ENCODE measurements at regions not wholly inside any gene's neighbourhood (a gene's known extent, or its start where the extent isn't known, plus 50 kb on each side); places are given as distances from the start of the nearest gene placed in this dataset.

DNA sequence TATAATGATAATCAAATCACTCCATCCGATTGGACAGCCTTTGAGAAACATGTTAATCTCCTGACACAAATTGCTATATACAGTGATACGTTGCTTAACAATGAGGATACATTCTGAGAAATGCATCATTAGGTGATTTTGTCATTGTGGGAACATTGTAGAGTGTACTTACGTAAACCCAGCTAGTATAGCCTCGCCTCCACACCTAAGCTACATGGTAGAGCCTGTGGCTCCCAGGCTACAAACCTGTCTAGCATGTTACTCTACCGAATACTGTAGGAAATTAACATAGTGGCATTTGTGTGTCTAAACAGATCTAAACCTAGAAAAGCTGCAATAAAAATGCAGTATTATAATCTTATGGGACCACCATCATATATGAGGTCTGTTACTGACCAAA lies 128.6 kb upstream of the PWP1 start:
- TF ChIP-seq ZFP30 (CRISPR knock-in tag; IDR thresholded peaks at IDR 0.05) (no peak), TOX (CRISPR knock-in tag; IDR thresholded peaks at IDR 0.05; ENCODE audit: borderline replicate concordance) (no peak), SNAI2 (CRISPR knock-in tag; IDR thresholded peaks at IDR 0.05) (no peak)
- TF ChIP-seq, protein P1, sequence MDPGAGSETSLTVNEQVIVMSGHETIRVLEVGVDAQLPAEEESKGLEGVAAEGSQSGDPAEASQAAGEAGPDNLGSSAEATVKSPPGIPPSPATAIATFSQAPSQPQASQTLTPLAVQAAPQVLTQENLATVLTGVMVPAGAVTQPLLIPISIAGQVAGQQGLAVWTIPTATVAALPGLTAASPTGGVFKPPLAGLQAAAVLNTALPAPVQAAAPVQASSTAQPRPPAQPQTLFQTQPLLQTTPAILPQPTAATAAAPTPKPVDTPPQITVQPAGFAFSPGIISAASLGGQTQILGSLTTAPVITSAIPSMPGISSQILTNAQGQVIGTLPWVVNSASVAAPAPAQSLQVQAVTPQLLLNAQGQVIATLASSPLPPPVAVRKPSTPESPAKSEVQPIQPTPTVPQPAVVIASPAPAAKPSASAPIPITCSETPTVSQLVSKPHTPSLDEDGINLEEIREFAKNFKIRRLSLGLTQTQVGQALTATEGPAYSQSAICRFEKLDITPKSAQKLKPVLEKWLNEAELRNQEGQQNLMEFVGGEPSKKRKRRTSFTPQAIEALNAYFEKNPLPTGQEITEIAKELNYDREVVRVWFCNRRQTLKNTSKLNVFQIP (CRISPR knock-in tag; IDR thresholded peaks at IDR 0.05; ENCODE audit: borderline replicate concordance, low read depth): no peak
- TF ChIP-seq, protein P2, sequence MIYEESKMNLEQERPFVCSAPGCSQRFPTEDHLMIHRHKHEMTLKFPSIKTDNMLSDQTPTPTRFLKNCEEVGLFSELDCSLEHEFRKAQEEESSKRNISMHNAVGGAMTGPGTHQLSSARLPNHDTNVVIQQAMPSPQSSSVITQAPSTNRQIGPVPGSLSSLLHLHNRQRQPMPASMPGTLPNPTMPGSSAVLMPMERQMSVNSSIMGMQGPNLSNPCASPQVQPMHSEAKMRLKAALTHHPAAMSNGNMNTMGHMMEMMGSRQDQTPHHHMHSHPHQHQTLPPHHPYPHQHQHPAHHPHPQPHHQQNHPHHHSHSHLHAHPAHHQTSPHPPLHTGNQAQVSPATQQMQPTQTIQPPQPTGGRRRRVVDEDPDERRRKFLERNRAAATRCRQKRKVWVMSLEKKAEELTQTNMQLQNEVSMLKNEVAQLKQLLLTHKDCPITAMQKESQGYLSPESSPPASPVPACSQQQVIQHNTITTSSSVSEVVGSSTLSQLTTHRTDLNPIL (CRISPR knock-in tag; IDR thresholded peaks at IDR 0.05; ENCODE audit: low read depth): no peak
- TF ChIP-seq, protein P3, sequence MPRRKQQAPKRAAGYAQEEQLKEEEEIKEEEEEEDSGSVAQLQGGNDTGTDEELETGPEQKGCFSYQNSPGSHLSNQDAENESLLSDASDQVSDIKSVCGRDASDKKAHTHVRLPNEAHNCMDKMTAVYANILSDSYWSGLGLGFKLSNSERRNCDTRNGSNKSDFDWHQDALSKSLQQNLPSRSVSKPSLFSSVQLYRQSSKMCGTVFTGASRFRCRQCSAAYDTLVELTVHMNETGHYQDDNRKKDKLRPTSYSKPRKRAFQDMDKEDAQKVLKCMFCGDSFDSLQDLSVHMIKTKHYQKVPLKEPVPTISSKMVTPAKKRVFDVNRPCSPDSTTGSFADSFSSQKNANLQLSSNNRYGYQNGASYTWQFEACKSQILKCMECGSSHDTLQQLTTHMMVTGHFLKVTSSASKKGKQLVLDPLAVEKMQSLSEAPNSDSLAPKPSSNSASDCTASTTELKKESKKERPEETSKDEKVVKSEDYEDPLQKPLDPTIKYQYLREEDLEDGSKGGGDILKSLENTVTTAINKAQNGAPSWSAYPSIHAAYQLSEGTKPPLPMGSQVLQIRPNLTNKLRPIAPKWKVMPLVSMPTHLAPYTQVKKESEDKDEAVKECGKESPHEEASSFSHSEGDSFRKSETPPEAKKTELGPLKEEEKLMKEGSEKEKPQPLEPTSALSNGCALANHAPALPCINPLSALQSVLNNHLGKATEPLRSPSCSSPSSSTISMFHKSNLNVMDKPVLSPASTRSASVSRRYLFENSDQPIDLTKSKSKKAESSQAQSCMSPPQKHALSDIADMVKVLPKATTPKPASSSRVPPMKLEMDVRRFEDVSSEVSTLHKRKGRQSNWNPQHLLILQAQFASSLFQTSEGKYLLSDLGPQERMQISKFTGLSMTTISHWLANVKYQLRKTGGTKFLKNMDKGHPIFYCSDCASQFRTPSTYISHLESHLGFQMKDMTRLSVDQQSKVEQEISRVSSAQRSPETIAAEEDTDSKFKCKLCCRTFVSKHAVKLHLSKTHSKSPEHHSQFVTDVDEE (CRISPR knock-in tag; IDR thresholded peaks at IDR 0.05): no peak
